GM19351 (cell line): ENCODE measurements at regions not wholly inside any gene's neighbourhood (a gene's known extent, or its start where the extent isn't known, plus 50 kb on each side); places are given as distances from the start of the nearest gene placed in this dataset.

Source experiments
- ATAC-seq: cut with Tn5 transposase; IDR thresholded peaks from one replicate; pipeline ENCODE4 v1.9.1; 2021; ENCODE audit warnings: mild to moderate bottlenecking, moderate library complexity; ENCODE audit not compliant: unreplicated experiment

GRCh38 chr14:98688446-98688845 is 583.6 kb downstream of the BCL11B start:
- ATAC-seq: no peak

GRCh38 chr14:98689951-98690350 is 582.0 kb downstream of the BCL11B start:
- no peak for ATAC-seq

GRCh38 chr14:98692832-98693231 is 579.2 kb downstream of the BCL11B start:
- ATAC-seq: no peak

GRCh38 chr14:98694541-98694940 is 577.5 kb downstream of the BCL11B start:
- ATAC-seq: no peak

GRCh38 chr14:98695809-98696208 is 576.2 kb downstream of the BCL11B start:
- no peak for ATAC-seq

- ATAC-seq: no peak
Measured at GRCh38 chr14:98698341-98698740, 573.7 kb downstream of the BCL11B start.

- ATAC-seq: no peak
Measured at GRCh38 chr14:98700748-98701147, 571.2 kb downstream of the BCL11B start.

GRCh38 chr14:98701377-98701776 is 570.6 kb downstream of the BCL11B start:
- ATAC-seq: no peak

- no peak for ATAC-seq
Measured at GRCh38 chr14:98704441-98704840, 567.6 kb downstream of the BCL11B start.

GRCh38 chr14:98705871-98706300 is 566.1 kb downstream of the BCL11B start:
- no peak for ATAC-seq

GRCh38 chr14:98707522-98707921 is 564.5 kb downstream of the BCL11B start:
- no peak for ATAC-seq

GRCh38 chr14:98708555-98708954 is 563.4 kb downstream of the BCL11B start:
- no peak for ATAC-seq

GRCh38 chr14:98711453-98711852 is 560.5 kb downstream of the BCL11B start:
- ATAC-seq: no peak

GRCh38 chr14:98714626-98715425 is 557.2 kb downstream of the BCL11B start:
- ATAC-seq: no peak

GRCh38 chr14:98716133-98716532 is 555.9 kb downstream of the BCL11B start:
- ATAC-seq: no peak

GRCh38 chr14:98721061-98721460 is 550.9 kb downstream of the BCL11B start:
- no peak for ATAC-seq

GRCh38 chr14:98724734-98725133 is 547.3 kb downstream of the BCL11B start:
- no peak for ATAC-seq

- ATAC-seq: no peak
Measured at GRCh38 chr14:98725191-98725590, 546.8 kb downstream of the BCL11B start.

GRCh38 chr14:98725676-98726075 is 546.3 kb downstream of the BCL11B start:
- no peak for ATAC-seq

GRCh38 chr14:98726585-98727405 is 545.2 kb downstream of the BCL11B start:
- ATAC-seq: no peak

GRCh38 chr14:98728024-98728423 is 544.0 kb downstream of the BCL11B start:
- no peak for ATAC-seq

GRCh38 chr14:98728836-98729235 is 543.2 kb downstream of the BCL11B start:
- ATAC-seq: no peak
